Stimulated activated CD4-positive, alpha-beta T cell treated with anti-CD3 and anti-CD28 coated beads, Interleukin-1b, Interleukin-23, amount 100 ng/mL, for 1 hour (primary cell): ENCODE measurements at regions not wholly inside any gene's neighbourhood (a gene's known extent, or its start where the extent isn't known, plus 50 kb on each side); places are given as distances from the start of the nearest gene placed in this dataset.
"Not testable (repeated sequence)": the region's sequence is repeated elsewhere in the genome, so short reads cannot be mapped to it uniquely, and the experiment has no call there.

Experiments used
- DNase-seq, 2 donors: peaks; one replicate each; pipeline ENCODE4 v3.0.0-alpha.2; 2020; ENCODE audit warnings: low read depth in 2 of 2

- DNase-seq = no peak
Measured at GRCh38 chr18:57953883-57954282, 90.1 kb upstream of the NEDD4L start.

GRCh38 chr18:57951999-57952774, 91.8 kb upstream of the NEDD4L start:
- no peak for DNase-seq

DNA sequence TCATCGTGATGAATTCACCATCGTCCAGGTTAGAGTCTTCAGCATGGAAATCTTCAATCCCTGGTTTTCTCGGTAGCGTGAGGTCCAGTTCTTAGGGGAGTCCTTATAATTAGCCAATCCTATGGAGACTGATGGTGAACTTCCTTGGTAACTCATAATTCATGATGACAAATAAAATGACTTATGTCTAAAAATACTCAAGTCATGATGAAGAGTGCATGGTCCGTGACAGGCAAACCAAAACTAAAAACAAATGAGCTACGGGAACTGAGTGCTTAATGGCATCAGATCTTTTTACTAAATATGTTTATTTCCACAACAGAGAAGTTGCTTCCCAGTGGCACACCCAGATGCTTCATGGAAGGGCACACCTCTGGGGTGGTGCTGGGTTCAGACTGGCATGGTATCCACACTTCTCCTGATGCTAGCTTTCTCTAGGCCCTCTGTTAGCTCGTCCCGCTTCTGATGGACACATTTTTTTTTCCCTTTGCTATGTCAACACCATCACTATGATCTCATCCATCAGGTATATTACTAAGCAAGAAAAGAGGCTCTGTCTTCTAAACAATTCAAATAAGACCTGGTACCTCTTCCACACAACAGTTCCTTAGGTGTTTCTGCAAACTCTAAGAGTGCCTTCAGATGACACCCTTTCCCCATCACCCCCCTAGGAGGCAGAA, 92.8 kb upstream of the NEDD4L start:
- no peak for DNase-seq

- no peak for DNase-seq
Measured at GRCh38 chr18:57950542-57950941, 93.5 kb upstream of the NEDD4L start.

- not testable (repeated sequence) for DNase-seq
Measured at GRCh38 chr18:57949335-57949734, 94.7 kb upstream of the NEDD4L start.

DNA sequence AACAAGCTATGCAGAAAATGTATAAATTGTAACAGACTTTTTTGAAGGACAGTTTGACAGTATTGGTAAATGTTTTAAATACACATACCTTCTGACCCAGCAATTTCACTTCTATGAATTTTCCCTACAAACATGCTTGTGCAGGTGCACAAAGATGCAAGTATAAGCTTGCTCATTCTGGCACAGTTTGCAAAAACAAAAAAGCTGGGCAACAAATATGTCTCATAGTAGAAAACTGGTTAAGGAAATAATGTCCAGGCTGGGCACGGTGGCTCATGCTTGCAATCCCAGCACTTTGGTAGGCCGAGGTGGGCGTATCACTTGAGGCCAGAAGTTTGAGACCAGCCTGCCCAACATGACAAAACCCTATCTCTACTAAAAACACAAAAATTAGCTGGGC, 96.9 kb upstream of the NEDD4L start:
- no peak for DNase-seq

- DNase-seq = no peak
Measured at GRCh38 chr18:57943723-57944122, 100.3 kb upstream of the NEDD4L start.

GRCh38 chr18:57942493-57942892, 101.5 kb upstream of the NEDD4L start:
- no peak for DNase-seq

GRCh38 chr18:57941841-57942489, 102.1 kb upstream of the NEDD4L start:
- no peak for DNase-seq

- DNase-seq = no peak
Measured at GRCh38 chr18:57940166-57940660, 103.8 kb upstream of the NEDD4L start.

DNA sequence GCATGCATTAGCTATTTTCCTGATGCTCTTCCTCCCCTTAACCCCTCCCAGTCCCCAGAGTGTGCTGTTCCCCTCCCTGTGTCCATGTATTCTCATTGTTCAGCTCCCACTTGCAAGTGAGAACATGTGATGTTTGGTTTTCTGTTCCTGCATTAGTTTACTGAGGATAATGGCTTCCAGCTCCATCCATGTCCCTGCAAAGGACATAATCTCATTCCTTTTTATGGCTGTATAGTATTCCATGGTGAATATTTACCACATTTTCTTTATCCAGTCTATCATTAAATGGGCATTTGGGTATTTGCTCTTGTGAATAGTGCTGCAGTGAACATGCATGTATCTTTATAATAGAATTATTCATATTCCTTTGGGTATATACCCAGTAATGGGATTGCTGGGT, 109.7 kb upstream of the NEDD4L start:
- DNase-seq = not testable (repeated sequence)

GRCh38 chr18:57931038-57931437, 113.0 kb upstream of the NEDD4L start:
- no peak for DNase-seq

- DNase-seq = no peak
Measured at GRCh38 chr18:57930476-57930875, 113.5 kb upstream of the NEDD4L start.

DNA sequence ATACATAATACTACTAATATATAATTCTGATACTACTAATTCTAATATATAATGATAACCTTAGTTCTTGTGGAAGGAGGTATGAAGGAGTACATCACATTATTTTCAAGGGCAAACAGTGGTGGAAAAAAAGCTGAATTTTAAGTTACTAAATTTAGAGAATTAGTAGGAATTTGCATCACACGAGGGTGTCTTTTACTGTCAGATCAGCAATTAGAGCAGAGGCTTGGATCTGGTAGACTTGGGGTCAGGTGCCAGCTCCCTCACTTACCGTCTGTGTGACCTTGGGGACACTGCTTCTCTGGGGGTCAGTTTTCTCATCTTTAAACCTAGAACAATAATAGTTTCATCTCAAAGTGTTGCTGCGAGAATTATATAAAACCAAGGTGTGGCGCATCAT, 114.1 kb upstream of the NEDD4L start:
- DNase-seq = no peak

- no peak for DNase-seq
Measured at GRCh38 chr18:57928466-57928865, 115.6 kb upstream of the NEDD4L start.

DNA sequence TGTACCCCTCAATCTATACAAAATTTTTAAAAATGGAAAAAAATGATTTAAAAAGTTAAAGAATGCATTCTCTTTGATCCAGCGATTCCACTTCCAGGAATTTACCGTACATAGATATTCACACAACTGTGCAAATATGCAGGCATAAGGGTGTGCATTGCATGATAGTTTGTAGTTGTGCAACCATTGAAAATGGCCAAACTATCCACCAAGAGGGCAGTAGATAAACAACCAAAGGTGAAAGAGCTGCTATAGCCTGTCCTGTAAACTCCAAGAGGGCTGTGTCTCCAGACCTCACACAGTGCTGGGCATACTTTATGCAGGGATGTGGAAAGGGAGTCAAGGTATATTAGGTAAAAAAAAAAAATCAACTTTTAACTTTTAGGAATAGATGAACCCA, 116.5 kb upstream of the NEDD4L start:
- DNase-seq = no peak

DNA sequence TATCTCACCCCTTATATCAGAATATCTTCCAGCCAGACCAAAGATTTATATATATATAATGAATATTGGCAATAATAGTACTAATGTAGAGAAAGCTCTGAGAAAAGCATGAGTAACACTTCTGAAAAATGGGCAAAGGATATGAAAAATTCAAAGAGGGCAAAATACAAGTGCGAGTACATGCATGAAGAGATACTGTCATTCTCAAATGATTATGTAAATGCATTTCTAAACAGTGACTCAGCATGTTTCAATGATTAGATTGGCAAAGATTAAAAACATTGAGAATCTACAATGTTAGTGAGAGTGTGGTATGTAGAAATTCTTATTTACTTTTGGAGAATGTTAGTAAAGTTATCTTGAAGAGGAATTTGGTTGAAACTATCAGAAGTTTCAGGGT, 118.3 kb upstream of the NEDD4L start:
- no peak for DNase-seq

DNA sequence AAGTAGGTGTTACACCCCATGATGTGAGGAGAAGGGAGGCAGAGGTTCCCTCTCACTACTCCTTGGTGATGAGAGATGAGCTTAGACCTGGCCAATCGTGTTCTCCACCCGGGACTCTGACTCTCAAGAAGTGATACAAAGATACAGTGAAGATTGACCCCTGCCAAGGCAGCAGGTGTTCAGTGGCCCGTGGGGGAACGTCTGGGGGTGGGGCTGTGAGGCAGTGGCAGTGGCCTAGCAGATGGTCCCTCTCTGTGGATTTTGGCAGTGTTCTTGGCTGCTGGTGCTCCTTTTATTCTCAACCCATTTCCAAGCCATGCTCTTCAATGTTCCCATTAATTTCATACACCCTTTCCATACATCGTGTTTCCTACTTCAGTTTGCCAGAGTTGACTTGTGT, 120.4 kb upstream of the NEDD4L start:
- no peak for DNase-seq

GRCh38 chr18:57922885-57923284, 119.8 kb upstream of the ATP8B1 start:
- DNase-seq = no peak

DNA sequence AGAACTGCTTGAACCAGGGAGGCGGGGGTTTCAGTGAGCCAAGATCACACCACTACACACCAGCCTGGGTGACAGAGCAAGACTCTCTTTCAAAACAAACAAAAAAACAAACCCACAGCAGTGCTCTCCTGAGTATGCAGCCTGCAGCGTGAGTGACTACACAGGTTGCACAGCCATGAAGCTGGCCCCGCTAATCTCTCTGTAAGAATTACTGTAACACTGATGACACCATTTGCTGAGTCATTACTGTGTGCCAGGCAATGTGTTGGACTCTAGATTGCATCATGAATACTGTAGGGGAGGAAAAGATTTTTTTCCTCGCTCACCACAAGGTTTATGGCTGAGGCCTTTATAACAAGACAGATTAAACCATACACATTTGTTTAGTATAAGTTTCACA, 118.6 kb upstream of the ATP8B1 start:
- DNase-seq = no peak

DNA sequence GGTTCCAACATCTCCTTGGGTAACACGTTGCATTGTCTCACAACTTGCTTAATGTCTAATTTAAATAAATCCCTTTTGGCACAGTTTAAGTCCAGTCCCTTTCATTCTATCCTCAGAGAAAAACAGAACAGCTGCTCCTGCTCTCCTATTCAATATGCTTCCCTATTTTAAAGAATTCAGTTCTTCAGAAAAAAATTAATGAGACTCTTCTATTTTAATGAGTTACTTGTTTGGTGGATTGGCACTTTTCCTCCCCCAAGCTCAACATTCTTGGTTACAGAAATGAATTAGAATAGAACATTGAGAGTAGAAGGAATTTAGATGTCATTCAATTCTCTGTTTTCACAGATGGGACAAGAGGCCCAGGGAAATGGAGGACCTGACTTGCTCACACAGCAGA, 116.9 kb upstream of the ATP8B1 start:
- no peak for DNase-seq

- DNase-seq = no peak
Measured at GRCh38 chr18:57918601-57919000, 115.5 kb upstream of the ATP8B1 start.

DNA sequence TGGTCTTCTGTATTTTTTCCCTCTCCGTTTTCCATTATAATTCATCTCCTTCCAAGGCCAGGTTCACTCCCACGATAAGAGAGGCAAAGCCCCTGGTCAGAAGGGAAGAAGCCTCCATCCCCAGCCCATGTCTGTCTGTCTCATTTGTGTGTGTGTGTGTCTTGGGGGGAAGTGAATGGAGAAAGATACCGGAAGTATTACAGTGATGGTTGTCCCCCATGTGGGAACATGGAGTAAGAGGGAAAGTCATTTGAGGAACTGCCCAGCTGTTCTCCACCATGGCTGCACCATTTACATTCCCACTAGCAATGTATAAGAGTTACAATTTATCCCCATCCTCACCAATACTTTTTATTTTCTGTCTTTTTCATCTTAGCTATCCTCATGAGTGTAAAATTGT, 113.6 kb upstream of the ATP8B1 start:
- no peak for DNase-seq
